ENCODE measurements at regions not wholly inside any gene's neighbourhood (a gene's known extent, or its start where the extent isn't known, plus 50 kb on each side); places are given as distances from the start of the nearest gene placed in this dataset.

DNA sequence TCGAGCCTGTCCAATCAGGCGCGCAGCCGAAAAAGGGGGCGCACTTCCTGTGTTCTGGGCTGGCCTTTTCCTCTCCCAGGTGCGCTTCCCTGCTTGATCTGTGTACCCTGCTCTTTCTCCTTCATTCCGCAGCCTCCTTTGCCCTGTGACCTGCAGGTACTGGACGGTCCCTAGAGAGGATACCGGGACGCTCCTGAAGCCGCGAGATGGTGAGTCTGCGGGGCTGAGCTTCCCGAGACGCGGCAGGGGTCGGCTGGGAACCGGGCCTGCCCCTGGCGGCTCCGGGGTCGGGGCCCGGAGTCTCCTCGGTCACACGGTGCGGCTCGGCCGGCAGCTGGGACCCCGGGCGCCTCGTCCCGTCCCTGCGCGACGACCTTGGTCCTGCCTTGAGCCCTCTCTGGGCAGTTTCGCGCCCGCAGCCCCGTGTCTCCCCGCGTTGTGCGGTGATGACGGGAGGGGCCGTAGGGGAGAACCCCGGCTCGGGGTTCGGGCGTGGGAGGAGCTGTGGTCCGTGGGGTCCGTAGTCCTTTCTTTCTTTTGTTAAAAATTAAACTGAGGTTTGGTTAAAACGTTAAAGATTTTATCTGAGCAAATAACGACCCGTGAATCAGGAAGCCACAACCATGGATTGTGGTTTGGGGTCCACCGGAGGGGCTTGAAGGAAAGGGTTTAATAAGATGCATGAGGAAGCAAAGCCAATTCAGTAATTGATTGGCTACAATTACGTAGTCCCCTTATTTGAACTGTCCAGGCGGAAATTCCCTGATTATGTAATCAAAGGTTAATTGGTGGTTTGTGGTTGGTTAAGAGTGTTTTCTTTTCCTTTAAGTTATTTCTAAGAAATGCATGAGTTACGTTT lies 172.8 kb upstream of the ZNF267 start:
- DNase-seq (ENCODE audit: extremely low read depth, low read depth, low spot score): no peak

DNA sequence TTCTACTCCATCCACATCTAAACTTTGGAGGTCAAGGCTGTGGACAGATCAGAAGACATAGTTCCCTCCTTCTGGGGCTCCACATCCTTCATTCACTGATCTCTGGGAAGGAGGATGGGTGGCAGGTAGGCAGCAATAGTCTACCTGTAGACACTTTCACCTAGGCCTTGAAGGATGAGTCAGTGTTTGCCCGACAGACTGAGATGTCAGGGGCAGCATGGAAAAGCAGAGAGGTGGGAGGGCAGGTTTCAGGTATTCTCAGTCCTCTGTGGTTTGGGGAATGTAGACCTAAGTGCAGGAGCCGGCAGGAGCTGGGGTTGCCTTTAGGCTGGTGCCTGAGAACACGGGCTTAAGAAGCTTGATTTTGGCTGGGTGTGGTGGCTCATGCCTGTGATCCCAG lies 171.9 kb upstream of the ZNF267 start:
- DNase-seq (ENCODE audit: extremely low read depth, low read depth, low spot score): no peak

DNA sequence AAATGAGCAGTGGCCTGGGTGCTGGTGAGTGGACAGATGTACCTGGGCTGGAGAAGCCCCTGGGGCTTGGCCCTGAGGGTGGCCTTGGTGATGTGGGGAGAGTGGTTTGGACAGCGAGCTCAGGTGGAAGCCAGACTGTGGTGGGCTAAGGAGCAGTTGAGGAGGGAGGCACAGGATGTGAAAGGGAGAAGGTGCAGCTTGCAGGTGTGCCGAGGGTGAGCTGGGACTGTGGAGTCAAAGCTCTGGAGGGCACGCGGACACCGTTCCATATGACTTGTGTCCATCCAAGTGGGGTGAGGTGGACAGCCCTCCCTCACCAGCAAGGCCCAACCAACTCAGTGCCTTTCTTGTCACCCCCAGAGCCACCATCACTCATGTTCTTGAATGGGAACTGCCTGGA lies 170.8 kb upstream of the ZNF267 start:
- DNase-seq (ENCODE audit: extremely low read depth, low read depth, low spot score): no peak

DNA sequence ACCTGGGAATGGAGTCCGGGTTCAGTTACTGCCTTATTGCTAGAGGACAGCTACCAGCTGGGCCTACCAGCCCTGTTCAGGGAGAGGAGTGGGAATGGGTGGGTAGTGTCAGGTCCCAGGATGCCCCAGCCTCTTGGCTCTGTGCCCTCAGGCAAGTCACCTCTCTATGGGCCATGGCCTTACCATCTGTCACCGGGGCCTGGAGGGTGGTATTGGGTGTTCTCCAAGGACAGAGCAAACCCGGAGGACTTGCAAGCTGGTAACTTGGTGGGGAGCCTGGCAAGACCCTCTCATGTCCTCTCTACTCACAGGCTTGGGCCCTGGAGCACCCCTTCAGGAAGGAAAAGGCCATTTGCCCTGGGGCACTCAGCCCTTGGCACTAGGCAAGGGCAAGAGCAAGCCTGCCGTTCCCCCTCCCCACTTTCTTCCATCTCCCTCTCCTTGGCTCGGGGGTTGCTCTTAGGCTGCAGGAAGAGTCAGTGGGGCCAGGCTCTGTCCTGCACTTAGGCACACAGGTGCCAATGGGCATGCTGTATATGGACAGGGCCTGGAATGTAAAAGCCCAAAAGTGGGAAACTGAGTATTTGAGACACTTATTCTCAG lies 170.0 kb upstream of the ZNF267 start:
- DNase-seq (ENCODE audit: extremely low read depth, low read depth, low spot score): no peak

DNA sequence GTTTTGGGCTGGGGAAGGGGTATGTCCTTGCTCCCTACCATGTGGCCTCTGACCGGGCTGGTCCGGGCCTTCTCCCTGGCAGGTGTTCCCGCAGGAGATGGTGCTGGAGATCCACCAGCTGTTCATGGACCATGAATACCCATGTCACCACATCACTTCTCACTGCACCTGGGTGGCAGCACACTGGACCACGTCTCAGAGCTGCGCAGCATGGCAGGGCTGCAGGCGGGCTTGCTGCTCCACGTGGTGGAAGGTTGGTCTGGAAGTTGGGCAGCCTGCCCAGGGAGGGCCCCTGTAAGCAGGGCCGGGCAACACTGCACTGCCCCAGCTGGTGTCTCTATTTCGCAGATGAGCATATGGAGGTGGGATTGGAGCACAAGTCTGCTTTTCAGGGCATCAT lies 169.5 kb upstream of the ZNF267 start:
- no peak for DNase-seq (ENCODE audit: extremely low read depth, low read depth, low spot score)

DNA sequence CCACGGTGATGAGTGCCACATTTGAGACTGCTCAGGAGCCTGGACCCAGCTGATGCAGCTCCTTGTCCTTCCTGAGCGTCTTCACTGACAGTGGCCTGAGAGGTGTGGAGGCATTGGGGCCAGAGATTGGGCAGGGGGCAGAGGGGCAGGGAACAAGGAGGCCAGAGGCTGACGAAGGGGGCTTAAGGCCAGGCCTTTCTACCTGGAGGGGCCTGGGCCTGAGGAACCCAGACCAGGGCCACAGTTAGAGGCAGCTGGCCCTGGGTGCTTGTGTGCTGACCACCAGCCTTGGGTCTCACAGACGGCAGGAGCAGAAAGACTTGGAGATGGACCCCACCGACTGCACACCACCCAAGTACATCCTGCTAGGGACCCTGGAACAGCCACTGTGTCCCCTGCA lies 168.2 kb upstream of the ZNF267 start:
- DNase-seq (ENCODE audit: extremely low read depth, low read depth, low spot score): no peak

DNA sequence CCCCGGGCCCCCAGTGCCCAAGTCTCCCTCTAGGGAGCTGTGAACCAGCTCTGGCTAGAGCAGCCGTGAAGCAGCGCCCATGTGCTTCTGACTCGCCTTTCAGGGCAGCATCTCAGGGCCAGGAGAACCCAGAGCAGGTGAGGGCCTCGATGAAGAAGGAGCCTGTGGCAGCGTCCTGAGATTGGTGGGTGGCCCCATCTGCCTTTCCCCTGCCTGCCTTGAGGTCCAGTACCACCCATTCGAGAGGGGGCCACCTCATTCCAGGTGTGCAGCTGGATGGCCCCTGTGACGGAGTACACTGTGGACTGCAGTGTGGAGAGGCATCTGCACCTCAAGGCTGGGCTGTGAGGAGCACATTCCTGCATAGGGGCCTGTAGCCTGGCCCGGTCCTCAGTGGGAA lies 167.3 kb upstream of the ZNF267 start:
- DNase-seq (ENCODE audit: extremely low read depth, low read depth, low spot score): no peak

DNA sequence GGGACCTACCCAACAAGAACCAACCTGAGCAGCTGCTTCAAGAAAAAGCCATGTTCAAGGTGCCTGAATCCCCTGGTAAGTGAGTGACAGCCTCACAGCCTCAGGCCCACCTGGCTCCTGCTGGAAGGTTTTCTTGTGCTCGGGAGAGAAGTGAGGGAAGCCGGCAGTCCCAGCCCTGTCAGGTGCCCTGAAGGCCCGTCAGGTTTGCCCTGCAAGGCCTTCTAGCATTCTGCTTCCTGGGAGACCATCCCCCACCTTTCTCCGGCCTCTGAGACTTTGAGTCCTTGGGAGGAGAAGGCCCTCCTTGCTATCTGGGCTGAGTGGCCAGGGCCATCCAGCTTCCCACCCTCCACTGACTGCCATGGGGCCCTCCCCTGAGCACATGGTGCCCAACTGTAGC lies 166.7 kb upstream of the ZNF267 start:
- DNase-seq (ENCODE audit: extremely low read depth, low read depth, low spot score): no peak

DNA sequence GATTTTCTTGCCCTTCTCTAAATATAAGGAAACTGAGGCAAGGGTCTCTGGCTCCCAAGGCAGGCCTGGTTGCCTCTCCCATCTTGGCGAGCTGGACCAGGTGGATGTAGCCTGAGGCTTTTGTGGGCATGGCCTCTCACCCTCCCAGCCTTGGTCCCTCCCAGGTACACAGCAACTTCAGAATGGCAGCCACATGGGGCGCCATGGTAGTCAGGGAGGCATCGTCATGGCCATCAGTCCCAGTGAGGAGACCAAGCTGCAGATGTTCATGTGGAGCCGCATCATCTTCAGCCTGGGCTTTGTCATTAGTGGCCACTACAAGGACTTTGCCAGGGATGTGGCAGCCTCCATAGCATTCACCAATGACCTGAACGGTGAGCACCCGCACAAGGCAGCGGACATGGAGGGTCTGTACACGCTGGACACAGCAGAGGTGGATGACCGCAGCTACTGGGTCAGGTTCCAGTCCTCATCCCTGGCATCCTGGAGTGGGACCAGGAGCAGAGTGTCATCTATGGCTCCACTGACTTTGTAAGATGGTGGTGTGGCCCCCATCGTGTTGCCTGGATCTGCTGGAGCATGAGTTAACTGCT lies 165.8 kb upstream of the ZNF267 start:
- no peak for DNase-seq (ENCODE audit: extremely low read depth, low read depth, low spot score)

DNA sequence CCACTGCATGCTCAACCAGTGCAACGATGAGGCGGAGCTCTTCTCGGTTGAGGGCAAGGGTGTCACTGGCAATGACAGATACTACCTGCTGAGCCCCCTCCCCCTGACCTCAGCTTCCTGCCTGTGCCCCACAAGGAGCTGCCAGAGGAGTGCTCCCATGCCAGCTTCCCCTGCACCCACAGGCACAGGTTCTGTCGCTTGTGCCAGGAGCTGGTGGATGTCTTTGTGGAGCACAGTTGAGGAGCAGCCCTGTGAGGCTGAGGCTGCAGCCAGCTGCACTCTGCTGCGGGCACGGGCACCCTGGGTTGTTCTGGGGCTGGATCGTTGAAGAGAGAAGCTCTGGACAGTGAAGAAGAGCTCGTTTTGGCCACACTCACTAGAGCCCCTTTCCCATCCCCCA lies 165.3 kb upstream of the ZNF267 start:
- DNase-seq (ENCODE audit: extremely low read depth, low read depth, low spot score): no peak

DNA sequence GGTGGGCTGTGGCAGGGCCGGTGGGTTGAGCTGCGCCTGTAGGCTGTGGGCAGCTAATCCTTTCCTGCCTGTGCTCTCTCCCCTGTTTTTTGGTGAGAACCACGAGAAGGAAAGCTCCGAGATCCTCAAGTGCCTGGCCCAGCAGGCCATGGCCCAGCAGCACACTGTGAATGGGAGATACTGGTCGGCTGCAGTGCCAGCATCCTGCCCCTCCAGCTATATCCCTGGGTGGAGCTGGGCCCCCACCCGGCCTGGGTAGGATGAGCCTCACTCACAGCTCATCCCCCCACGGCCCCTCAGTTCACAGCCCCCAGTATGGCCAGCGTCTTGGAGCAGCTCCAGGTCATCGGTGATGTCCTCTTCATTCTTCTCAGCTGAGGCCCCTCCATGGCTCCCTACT lies 164.4 kb upstream of the ZNF267 start:
- no peak for DNase-seq (ENCODE audit: extremely low read depth, low read depth, low spot score)

DNA sequence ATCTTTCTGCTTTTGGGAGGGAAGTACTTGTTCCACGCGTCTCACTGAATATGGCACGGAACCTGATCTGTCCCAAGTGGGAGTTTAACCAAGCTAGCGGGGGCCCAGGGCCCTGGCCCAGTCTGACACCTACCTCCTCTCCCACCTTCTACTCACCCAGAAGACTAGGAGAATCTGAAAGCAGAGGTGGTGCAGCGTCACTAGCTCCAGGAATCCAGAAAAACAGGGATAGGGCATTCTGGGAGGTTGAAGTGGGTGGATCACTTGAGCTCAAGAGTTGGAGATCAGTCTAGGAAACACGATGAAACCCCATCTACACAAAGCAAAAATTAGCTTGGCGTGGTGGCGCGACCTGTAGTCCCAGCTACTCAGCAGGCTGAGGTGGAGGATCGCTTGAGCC lies 163.5 kb upstream of the ZNF267 start:
- DNase-seq (ENCODE audit: extremely low read depth, low read depth, low spot score): no peak

DNA sequence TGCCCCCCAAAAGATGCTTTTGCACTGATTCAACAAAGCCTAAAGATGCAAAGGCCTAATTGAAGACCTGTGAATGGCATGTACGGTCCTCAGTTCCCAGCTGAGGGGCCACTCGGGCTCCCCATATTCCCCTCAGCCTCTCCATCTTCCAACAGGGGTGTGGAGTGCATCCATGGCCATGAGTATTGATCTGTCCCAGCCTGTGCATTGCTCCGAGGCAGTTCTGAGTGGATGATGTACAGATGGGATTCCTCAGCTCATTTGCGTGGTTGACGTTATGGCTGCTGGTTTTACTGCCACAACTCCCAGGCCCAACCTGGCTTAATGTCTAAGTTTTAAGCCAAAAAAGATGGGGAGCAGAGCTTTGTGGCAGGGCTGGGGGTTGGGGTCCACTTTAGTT lies 162.7 kb upstream of the ZNF267 start:
- no peak for DNase-seq (ENCODE audit: extremely low read depth, low read depth, low spot score)

DNA sequence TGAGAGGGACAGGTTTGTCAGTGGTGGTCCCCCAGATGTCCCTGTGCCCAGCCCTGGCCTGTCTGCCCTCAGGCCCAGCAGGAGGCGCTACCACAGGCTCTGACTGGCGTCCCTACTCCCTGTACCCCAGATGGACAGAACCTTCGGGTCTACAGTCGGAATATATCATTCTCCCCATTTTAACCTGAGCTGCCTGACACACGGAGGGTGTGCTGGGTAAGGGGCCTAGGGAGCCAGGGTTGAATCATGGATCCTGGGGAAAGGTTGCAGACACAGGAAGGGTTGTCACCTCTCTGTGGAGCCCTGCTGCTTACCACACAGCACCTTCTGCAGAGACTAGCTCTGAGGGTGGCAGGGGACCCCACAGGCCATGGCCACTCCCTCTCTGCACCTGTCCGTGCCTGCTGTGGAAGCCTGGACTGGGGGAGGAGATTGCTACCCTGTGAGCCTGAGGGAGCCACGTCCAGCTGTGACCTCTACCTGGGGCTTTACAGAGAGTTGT lies 162.2 kb upstream of the ZNF267 start:
- DNase-seq (ENCODE audit: extremely low read depth, low read depth, low spot score): no peak

DNA sequence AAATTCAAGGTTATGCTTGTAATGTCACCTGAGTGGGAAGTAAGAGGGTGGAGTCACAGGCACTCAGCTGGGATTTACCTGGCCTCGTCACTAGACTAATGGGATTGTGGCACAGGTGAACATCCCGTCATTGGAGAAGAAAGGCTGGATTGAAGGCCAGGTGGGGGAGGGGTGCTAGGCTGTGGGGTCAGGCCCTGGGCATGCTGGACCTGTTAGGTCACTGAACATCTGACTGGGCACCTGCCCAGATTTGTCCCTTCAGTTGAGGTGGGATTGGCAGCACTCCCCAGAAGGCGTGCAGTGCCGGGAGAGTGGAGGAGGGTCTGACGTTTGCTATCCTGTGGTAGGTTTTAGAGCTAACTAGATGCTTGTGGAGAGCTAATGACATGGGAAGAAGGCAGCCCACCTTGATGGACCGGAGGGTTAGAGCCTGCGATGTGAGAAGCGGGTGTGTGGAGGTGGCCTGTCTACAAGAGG lies 161.5 kb upstream of the ZNF267 start:
- DNase-seq (ENCODE audit: extremely low read depth, low read depth, low spot score): no peak

DNA sequence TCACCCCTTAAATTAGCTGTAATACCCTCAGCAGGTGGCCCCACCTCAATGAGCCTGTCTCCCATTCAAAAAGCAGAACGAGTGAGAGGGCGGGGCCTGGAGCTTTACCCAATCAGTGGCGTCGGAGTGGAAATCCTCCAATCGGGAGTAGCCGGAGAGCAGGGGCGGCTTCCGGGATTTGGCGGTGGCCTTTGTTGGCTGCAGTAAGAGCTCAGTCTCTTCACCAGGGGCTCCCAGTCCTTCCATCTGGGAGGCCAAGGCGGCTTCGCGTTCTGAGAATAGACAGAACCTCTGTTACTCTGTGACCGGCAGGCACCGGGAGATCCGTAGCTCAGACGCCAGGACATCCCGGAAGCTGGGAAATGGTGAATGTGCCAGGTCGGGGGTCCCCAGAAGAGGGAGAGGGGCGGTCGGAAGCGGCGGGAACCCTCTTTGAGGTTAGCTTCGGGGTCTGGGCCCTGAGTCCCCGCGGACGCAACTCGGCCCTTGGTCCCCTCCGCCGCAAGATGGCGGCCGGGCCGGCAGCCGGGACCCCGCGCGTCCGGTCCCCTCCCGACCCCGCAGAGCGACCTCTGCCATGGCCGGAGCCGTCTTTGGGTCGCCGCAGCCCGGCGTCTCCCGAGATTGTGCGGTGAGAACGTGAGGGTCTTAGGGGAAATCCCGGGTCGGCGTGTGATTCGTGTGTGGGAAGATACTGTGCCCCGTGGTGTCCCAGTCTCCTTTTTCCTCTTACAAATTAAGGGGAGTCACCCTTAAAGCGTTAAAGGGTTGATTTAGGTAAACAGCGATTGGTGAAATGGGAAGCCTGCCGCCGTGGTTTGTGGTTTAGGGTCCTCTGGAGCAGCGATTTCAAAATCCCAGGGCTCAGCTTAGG lies 160.3 kb upstream of the ZNF267 start:
- peak; percentile 79 for DNase-seq (ENCODE audit: extremely low read depth, low read depth, low spot score)

DNA sequence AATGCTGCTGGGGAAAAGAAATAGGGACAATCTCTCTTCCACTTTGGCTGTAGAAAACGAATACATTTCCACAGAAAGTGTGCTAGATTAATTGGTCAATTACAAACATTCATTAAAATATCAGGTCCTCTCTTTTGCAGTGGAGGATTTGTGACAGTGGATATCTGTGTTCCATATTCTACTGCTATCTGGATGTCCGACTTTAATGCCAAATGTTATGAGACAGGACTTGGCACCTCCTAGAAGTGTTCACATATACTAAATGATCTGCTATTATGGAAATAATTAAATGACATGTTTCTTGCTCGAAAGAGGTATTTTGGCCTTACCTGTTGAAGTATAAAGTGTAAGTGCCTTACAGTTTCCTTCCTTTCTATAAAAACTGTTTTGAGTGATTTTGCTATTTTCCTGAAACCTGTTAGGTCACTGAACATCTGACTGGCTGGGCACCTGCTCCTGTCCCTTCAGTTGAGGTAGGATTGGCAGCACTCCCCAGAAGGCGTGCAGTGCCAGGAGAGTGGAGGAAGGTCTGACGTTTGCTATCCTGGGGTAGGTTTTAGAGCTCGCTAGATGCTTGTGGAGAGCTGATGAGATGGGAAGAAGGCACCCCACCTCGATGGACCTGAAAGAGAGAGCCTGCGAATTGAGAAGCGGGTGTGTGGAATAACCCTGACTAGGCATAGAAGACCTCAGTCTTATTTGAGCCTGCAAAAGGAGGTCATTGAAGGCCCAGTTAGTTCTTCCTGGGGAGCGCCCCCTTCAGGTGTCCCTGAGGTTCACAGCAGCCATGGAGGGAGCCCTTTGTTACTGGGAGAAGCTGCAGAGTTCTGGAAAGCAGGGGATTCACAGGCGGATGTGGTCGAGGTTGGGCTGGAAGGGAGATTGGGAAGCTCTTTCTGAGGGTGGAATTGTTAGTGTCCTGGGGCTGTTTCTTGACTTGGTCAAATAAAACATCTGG lies 159.4 kb upstream of the ZNF267 start:
- DNase-seq (ENCODE audit: extremely low read depth, low read depth, low spot score): no peak

DNA sequence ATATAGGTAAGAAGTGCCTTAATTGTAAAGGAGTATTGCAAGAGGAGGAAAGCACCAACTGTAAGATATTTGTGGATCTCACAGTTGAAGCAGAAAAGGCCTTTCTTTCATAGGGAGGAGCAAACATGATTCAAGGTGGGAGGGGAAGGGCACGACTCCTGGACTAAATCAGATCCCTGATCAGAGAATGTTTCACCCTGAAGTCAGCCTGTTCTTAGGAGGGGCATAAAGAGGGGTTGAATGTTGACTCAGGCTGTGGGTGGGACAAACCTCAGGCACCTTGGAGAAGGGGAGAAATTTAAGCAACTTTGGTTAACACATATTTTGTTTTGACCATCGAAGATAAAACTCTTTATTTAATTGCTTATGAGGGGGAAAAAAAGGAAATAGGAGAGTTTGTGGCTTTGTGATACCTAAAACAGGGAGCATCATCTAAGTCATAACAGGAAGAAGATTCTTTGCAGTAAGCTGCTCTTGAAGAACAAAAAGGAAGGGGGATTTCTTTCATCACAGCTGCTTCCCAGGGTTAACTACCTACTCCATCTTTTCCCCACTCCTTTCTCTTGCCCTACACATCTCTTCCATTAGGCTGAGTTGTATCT lies 158.6 kb upstream of the ZNF267 start:
- no peak for DNase-seq (ENCODE audit: extremely low read depth, low read depth, low spot score)

DNA sequence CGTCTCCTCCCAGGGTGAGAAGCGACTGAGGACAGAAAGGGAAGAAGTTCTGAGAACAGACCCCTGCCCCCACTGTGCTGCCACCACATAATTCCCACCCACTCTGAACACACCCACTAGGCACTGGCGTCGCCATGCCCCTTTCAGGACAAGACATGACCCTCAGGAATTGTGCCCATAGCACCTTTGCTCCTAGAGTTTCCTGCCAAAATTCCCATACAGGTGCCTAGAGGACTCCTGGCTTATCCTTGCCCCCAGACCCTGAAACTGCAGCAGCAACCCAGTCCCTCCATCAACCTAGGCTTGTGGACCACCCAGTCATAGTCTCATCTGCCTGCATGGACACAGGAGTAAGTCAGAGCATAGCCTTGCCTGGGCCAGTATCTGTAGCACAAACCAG lies 157.7 kb upstream of the ZNF267 start:
- no peak for DNase-seq (ENCODE audit: extremely low read depth, low read depth, low spot score)

Data from glomerular endothelial cell (primary cell).